ENCODE measurements at regions not wholly inside any gene's neighbourhood (a gene's known extent, or its start where the extent isn't known, plus 50 kb on each side); places are given as distances from the start of the nearest gene placed in this dataset.
"Not testable (repeated sequence)": the region's sequence is repeated elsewhere in the genome, so short reads cannot be mapped to it uniquely, and the experiment has no call there.

GRCh38 chr2:16461672-16462071 lies 204.0 kb downstream of the CYRIA start:
- no peak for DNase-seq (ENCODE audit: low spot score)

- DNase-seq (ENCODE audit: low spot score): no peak
Observed at GRCh38 chr2:16459606-16460005, 206.0 kb downstream of the CYRIA start.

GRCh38 chr2:16454621-16455020 lies 211.0 kb downstream of the CYRIA start:
- DNase-seq (ENCODE audit: low spot score): no peak

GRCh38 chr2:16452123-16452522 lies 213.5 kb downstream of the CYRIA start:
- no peak for DNase-seq (ENCODE audit: low spot score)

- DNase-seq (ENCODE audit: low spot score): no peak
Observed at GRCh38 chr2:16446706-16447105, 218.9 kb downstream of the CYRIA start.

- DNase-seq (ENCODE audit: low spot score): no peak
Observed at GRCh38 chr2:16442971-16443370, 222.7 kb downstream of the CYRIA start.

- DNase-seq (ENCODE audit: low spot score): no peak
Observed at GRCh38 chr2:16441431-16441830, 224.2 kb downstream of the CYRIA start.

GRCh38 chr2:16440898-16441297 lies 224.7 kb downstream of the CYRIA start:
- no peak for DNase-seq (ENCODE audit: low spot score)

- no peak for DNase-seq (ENCODE audit: low spot score)
Observed at GRCh38 chr2:16438613-16439321, 226.9 kb downstream of the CYRIA start.

GRCh38 chr2:16437189-16437588 lies 228.4 kb downstream of the CYRIA start:
- no peak for DNase-seq (ENCODE audit: low spot score)

- no peak for DNase-seq (ENCODE audit: low spot score)
Observed at GRCh38 chr2:16434393-16434792, 231.2 kb downstream of the CYRIA start.

GRCh38 chr2:16430846-16431245 lies 234.8 kb downstream of the CYRIA start:
- DNase-seq (ENCODE audit: low spot score): no peak

- no peak for DNase-seq (ENCODE audit: low spot score)
Observed at GRCh38 chr2:16429431-16430145, 236.0 kb downstream of the CYRIA start.

- DNase-seq (ENCODE audit: low spot score): no peak
Observed at GRCh38 chr2:16429002-16429401, 236.6 kb downstream of the CYRIA start.

- no peak for DNase-seq (ENCODE audit: low spot score)
Observed at GRCh38 chr2:16425462-16426336, 239.9 kb downstream of the CYRIA start.

GRCh38 chr2:16420421-16420820 lies 245.2 kb downstream of the CYRIA start:
- no peak for DNase-seq (ENCODE audit: low spot score)

GRCh38 chr2:16417726-16418125 lies 247.9 kb downstream of the CYRIA start:
- no peak for DNase-seq (ENCODE audit: low spot score)

- no peak for DNase-seq (ENCODE audit: low spot score)
Observed at GRCh38 chr2:16416651-16417050, 249.0 kb downstream of the CYRIA start.

- DNase-seq (ENCODE audit: low spot score): not testable (repeated sequence)
Observed at GRCh38 chr2:16415861-16416260, 249.8 kb downstream of the CYRIA start.

GRCh38 chr2:16413947-16414346 lies 251.7 kb downstream of the CYRIA start:
- no peak for DNase-seq (ENCODE audit: low spot score)

GRCh38 chr2:16413285-16413684 lies 252.3 kb downstream of the CYRIA start:
- DNase-seq (ENCODE audit: low spot score): no peak

- no peak for DNase-seq (ENCODE audit: low spot score)
Observed at GRCh38 chr2:16412321-16413030, 253.2 kb downstream of the CYRIA start.

Data from ecto neural progenitor cell (in vitro differentiated cells).